ENCODE measurements at regions not wholly inside any gene's neighbourhood (a gene's known extent, or its start where the extent isn't known, plus 50 kb on each side); places are given as distances from the start of the nearest gene placed in this dataset.

GRCh38 chr12:46921048-46921763 lies 95.4 kb upstream of the SLC38A4 start:
- H3K27ac ChIP-seq (ENCODE audit: insufficient read depth, low read depth, low read length) = no peak overlapping the region
- H3K4me1 ChIP-seq (ENCODE audit: control insufficient read depth, extremely low read depth, insufficient read depth, low read length) = no peaks in the 10 kb centered on the region
- DNase-seq (ENCODE audit: low read depth, low spot score) (peak; percentile 78), FAIRE-seq (peak; percentile 79)
- no peak overlapping the region for H2AFZ ChIP-seq (ENCODE audit: low read depth, low read length)
- ChIA-PET CTCF (no interaction called here), POLR2A (no interaction called here)
- H3K36me3 ChIP-seq (ENCODE audit: control insufficient read depth in 2 of 2, extremely low read depth in 1 of 2, insufficient read depth in 2 of 2, low read length in 2 of 2) = no peaks in the 10 kb centered on the region
- intact Hi-C loops (cut with micrococcal nuclease) (no loop called here), dilution Hi-C loops (cut with MboI; ENCODE audit: extremely low pct_ligation_motif_present, low sequenced_read_pairs) (no loop called here)
- TF ChIP-seq JUN (IDR thresholded peaks at IDR 0.05; ENCODE audit: borderline replicate concordance, insufficient read depth, insufficient read length, low read depth) = peak; percentile 48
- no peak for TF ChIP-seq GATA2 (IDR thresholded peaks at IDR 0.05; ENCODE audit: insufficient read depth, insufficient read length, low read depth, low read length)
- TF ChIP-seq POLR2A (IDR thresholded peaks at IDR 0.05; ENCODE audit: low read depth, low read length) = no peak
- TF ChIP-seq FOS (IDR thresholded peaks at IDR 0.05; ENCODE audit: borderline replicate concordance, insufficient read depth, low read length) = peak; percentile 74
- peaks cover 3 to 6% of the 10 kb centered on the region in 2 experiments for H3K27me3 ChIP-seq (ENCODE audit: control insufficient read depth in 2 of 2, insufficient read depth in 2 of 2, low read length in 2 of 2)
- no TSS peak for BruUV-seq (replicated peaks)
- H3K9me1 ChIP-seq (replicated peaks; ENCODE audit: control insufficient read depth, extremely low read depth, insufficient read depth, low read length) = no peaks in the 10 kb centered on the region
- no peaks in the 10 kb centered on the region for H3K79me2 ChIP-seq (ENCODE audit: control insufficient read depth, insufficient read depth, low read length)
- no peaks in the 10 kb centered on the region for H3K9me3 ChIP-seq (replicated peaks; ENCODE audit: control insufficient read depth, insufficient read depth, low read length)
- H3K4me2 ChIP-seq (ENCODE audit: insufficient read depth, low read length) = no peak overlapping the region
- no peak overlapping the region for H3K9ac ChIP-seq (replicated peaks; ENCODE audit: extremely low read depth, insufficient read depth, low read length)
- no peaks in the 10 kb centered on the region for H4K20me1 ChIP-seq (replicated peaks; ENCODE audit: control insufficient read depth, extremely low read depth, insufficient read depth, low read length)
- H3K4me3 ChIP-seq (replicated peaks in 1 of 3; ENCODE audit: insufficient read depth in 1 of 3, low read depth in 1 of 3, low read length in 3 of 3) = no peak overlapping the region

DNA sequence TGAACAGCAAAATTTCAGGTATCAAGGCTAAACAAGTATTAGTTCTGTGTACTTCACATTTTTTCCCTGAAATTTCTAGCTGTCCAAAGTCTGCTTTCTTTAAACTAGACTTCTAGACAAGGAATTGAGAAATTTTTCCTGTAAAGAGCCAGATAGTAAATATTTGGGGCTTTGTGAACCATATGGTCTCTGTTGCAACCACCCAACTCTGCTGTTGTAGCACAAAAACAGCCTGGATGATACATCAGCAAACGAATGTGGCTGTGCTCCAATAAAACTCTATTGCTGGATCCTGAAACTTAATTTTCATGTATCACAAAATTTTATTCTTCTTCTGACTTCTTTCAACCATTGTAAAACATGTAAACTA lies 96.0 kb upstream of the SLC38A4 start:
- Histone ChIP-seq H3K9me1 (replicated peaks; ENCODE audit: control insufficient read depth, extremely low read depth, insufficient read depth, low read length) (no peaks in the 10 kb centered on the region), H3K9ac (replicated peaks; ENCODE audit: extremely low read depth, insufficient read depth, low read length) (no peak overlapping the region), H4K20me1 (replicated peaks; ENCODE audit: control insufficient read depth, extremely low read depth, insufficient read depth, low read length) (no peaks in the 10 kb centered on the region), H3K79me2 (ENCODE audit: control insufficient read depth, insufficient read depth, low read length) (no peaks in the 10 kb centered on the region), H3K4me3 (replicated peaks in 1 of 3; ENCODE audit: insufficient read depth in 1 of 3, low read depth in 1 of 3, low read length in 3 of 3) (no peak overlapping the region), H3K27me3 (ENCODE audit: control insufficient read depth in 2 of 2, insufficient read depth in 2 of 2, low read length in 2 of 2) (peaks cover 3 to 8% of the 10 kb centered on the region in 2 experiments), H2AFZ (ENCODE audit: low read depth, low read length) (no peak overlapping the region), H3K4me2 (ENCODE audit: insufficient read depth, low read length) (no peak overlapping the region), H3K4me1 (ENCODE audit: control insufficient read depth, extremely low read depth, insufficient read depth, low read length) (no peaks in the 10 kb centered on the region), H3K27ac (ENCODE audit: insufficient read depth, low read depth, low read length) (no peak overlapping the region), H3K9me3 (replicated peaks; ENCODE audit: control insufficient read depth, insufficient read depth, low read length) (no peaks in the 10 kb centered on the region), H3K36me3 (ENCODE audit: control insufficient read depth in 2 of 2, extremely low read depth in 1 of 2, insufficient read depth in 2 of 2, low read length in 2 of 2) (no peaks in the 10 kb centered on the region)
- DNase-seq (ENCODE audit: low read depth, low spot score) (no peak), FAIRE-seq (no peak)
- dilution Hi-C loops (cut with MboI; ENCODE audit: extremely low pct_ligation_motif_present, low sequenced_read_pairs) (no loop called here), intact Hi-C loops (cut with micrococcal nuclease) (no loop called here)
- POLR2A ChIA-PET = no interaction called here
- no TSS peak for BruUV-seq (replicated peaks)
- TF ChIP-seq FOS (IDR thresholded peaks at IDR 0.05; ENCODE audit: borderline replicate concordance, insufficient read depth, low read length) = no peak
- TF ChIP-seq EZH2 (IDR thresholded peaks at IDR 0.05; ENCODE audit: borderline replicate concordance, low read depth, low read length, severe bottlenecking) = no peak
- TF ChIP-seq MYC (IDR thresholded peaks at IDR 0.05; ENCODE audit: low read depth, low read length) = no peak
- TF ChIP-seq MAX (IDR thresholded peaks at IDR 0.05; ENCODE audit: insufficient read depth, insufficient read length) = no peak
- no peak for TF ChIP-seq CTCF (IDR thresholded peaks at IDR 0.05; ENCODE audit: extremely low read depth in 1 of 2, insufficient read depth in 1 of 2, low read depth in 1 of 2, low read length in 2 of 2)
- TF ChIP-seq GATA2 (IDR thresholded peaks at IDR 0.05; ENCODE audit: insufficient read depth, insufficient read length, low read depth, low read length) = no peak
- no peak for TF ChIP-seq POLR2AphosphoS5 (IDR thresholded peaks at IDR 0.05; ENCODE audit: insufficient read depth, low read depth, low read length)
- TF ChIP-seq POLR2A (IDR thresholded peaks at IDR 0.05; ENCODE audit: low read depth, low read length) = no peak
- TF ChIP-seq JUN (IDR thresholded peaks at IDR 0.05; ENCODE audit: borderline replicate concordance, insufficient read depth, insufficient read length, low read depth) = no peak
- CTCF ChIA-PET = interaction anchor here (1.5 kb wide), 1 partner anchor 11 kb away, joined by 3 read pairs; no protein-coding TSS in a partner anchor

All from endothelial cell of umbilical vein (primary cell).